ENCODE measurements at regions not wholly inside any gene's neighbourhood (a gene's known extent, or its start where the extent isn't known, plus 50 kb on each side); places are given as distances from the start of the nearest gene placed in this dataset.

DNA sequence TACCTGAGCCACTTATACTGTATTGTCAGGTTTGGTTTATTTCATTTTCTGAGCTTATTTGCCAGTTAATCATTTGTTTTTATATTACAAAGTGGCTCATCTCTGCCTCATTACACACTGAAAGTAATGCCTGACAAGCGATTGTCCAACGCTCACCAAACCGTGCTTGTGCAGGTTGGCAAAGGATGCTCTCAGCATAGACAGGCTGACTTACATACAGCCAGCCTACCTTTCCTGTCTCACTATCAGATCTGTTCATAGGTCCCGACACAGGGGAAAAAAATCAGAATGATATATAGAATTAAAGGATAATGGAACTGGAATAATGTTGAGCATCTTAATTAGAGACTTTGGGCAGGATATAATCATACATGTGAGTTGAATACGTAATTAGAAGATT lies 739.7 kb upstream of the RIOK2 start:
- no peaks in the 10 kb centered on the region for H3K4me1 ChIP-seq (ENCODE audit: insufficient read depth, low read length, severe bottlenecking)
- H3K36me3 ChIP-seq (ENCODE audit: insufficient read depth, low read length), result no peaks in the 10 kb centered on the region
- no peak overlapping the region for H3K4me2 ChIP-seq (ENCODE audit: low read length)
- H4K20me1 ChIP-seq (ENCODE audit: insufficient read depth, low read length), result no peaks in the 10 kb centered on the region
- H3F3A ChIP-seq (ENCODE audit: insufficient read depth, low read length), result no peaks in the 10 kb centered on the region
- no peak overlapping the region for H2AFZ ChIP-seq (ENCODE audit: low read length)
- H3K27ac ChIP-seq (ENCODE audit: low read depth, low read length, poor library complexity, severe bottlenecking), result no peak overlapping the region
- H3K4me3 ChIP-seq (ENCODE audit: low read depth, low read length, poor library complexity, severe bottlenecking), result no peak overlapping the region
- no peaks in the 10 kb centered on the region for H3K9me2 ChIP-seq (ENCODE audit: low read depth, low read length)
- no peaks in the 10 kb centered on the region for H3K27me3 ChIP-seq (ENCODE audit: insufficient read depth, low read length)
- no peak for TF ChIP-seq EZH2 (IDR thresholded peaks at IDR 0.05; ENCODE audit: borderline replicate concordance, low read length)
- TF ChIP-seq, protein P1, sequence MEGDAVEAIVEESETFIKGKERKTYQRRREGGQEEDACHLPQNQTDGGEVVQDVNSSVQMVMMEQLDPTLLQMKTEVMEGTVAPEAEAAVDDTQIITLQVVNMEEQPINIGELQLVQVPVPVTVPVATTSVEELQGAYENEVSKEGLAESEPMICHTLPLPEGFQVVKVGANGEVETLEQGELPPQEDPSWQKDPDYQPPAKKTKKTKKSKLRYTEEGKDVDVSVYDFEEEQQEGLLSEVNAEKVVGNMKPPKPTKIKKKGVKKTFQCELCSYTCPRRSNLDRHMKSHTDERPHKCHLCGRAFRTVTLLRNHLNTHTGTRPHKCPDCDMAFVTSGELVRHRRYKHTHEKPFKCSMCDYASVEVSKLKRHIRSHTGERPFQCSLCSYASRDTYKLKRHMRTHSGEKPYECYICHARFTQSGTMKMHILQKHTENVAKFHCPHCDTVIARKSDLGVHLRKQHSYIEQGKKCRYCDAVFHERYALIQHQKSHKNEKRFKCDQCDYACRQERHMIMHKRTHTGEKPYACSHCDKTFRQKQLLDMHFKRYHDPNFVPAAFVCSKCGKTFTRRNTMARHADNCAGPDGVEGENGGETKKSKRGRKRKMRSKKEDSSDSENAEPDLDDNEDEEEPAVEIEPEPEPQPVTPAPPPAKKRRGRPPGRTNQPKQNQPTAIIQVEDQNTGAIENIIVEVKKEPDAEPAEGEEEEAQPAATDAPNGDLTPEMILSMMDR (IDR thresholded peaks at IDR 0.05; ENCODE audit: low read length), result no peak
- H3K9me3 ChIP-seq (ENCODE audit: low read length), result no peaks in the 10 kb centered on the region
- no peak overlapping the region for H3K9ac ChIP-seq (ENCODE audit: low read length)
- no peaks in the 10 kb centered on the region for H3K79me2 ChIP-seq (ENCODE audit: insufficient read depth, low read length)

- TF ChIP-seq EZH2 (IDR thresholded peaks at IDR 0.05; ENCODE audit: borderline replicate concordance, low read length), result no peak
- TF ChIP-seq, protein P1 (IDR thresholded peaks at IDR 0.05; ENCODE audit: low read length), result no peak
- H3K4me3 ChIP-seq (ENCODE audit: low read depth, low read length, poor library complexity, severe bottlenecking), result no peak overlapping the region
- no peaks in the 10 kb centered on the region for H3K79me2 ChIP-seq (ENCODE audit: insufficient read depth, low read length)
- no peaks in the 10 kb centered on the region for H3K4me1 ChIP-seq (ENCODE audit: insufficient read depth, low read length, severe bottlenecking)
- H3K27ac ChIP-seq (ENCODE audit: low read depth, low read length, poor library complexity, severe bottlenecking), result no peak overlapping the region
- no peaks in the 10 kb centered on the region for H3K36me3 ChIP-seq (ENCODE audit: insufficient read depth, low read length)
- no peaks in the 10 kb centered on the region for H4K20me1 ChIP-seq (ENCODE audit: insufficient read depth, low read length)
- no peaks in the 10 kb centered on the region for H3K27me3 ChIP-seq (ENCODE audit: insufficient read depth, low read length)
- H3K9ac ChIP-seq (ENCODE audit: low read length), result no peak overlapping the region
- H3K9me3 ChIP-seq (ENCODE audit: low read length), result no peaks in the 10 kb centered on the region
- no peaks in the 10 kb centered on the region for H3K9me2 ChIP-seq (ENCODE audit: low read depth, low read length)
- no peak overlapping the region for H2AFZ ChIP-seq (ENCODE audit: low read length)
- H3K4me2 ChIP-seq (ENCODE audit: low read length), result no peak overlapping the region
- H3F3A ChIP-seq (ENCODE audit: insufficient read depth, low read length), result no peaks in the 10 kb centered on the region
Observed at GRCh38 chr5:97923496-97923895, 740.4 kb upstream of the RIOK2 start.

DNA sequence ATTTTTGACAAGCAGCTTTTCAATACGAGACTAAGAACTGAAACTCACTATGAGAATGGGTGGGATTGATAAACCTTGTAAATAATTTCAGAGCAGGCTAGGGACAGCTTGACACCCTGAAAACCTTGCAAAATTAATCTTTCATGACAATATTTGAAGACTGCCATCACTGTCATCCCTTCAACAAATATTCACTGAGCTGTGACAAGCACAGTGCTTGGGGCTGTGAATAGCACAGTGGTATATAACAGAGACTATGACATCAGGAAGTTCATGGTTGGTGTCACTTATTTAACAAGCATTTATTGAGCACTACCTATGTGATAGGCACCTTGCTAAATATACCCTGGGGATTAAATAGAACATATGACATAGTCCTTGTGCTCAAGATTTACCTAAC lies 741.0 kb upstream of the RIOK2 start:
- no peaks in the 10 kb centered on the region for H3K9me2 ChIP-seq (ENCODE audit: low read depth, low read length)
- H4K20me1 ChIP-seq (ENCODE audit: insufficient read depth, low read length), result no peaks in the 10 kb centered on the region
- H3K27ac ChIP-seq (ENCODE audit: low read depth, low read length, poor library complexity, severe bottlenecking), result no peak overlapping the region
- H2AFZ ChIP-seq (ENCODE audit: low read length), result no peak overlapping the region
- H3K36me3 ChIP-seq (ENCODE audit: insufficient read depth, low read length), result no peaks in the 10 kb centered on the region
- no peaks in the 10 kb centered on the region for H3K4me1 ChIP-seq (ENCODE audit: insufficient read depth, low read length, severe bottlenecking)
- H3K4me3 ChIP-seq (ENCODE audit: low read depth, low read length, poor library complexity, severe bottlenecking), result no peak overlapping the region
- no peak overlapping the region for H3K4me2 ChIP-seq (ENCODE audit: low read length)
- no peak for TF ChIP-seq EZH2 (IDR thresholded peaks at IDR 0.05; ENCODE audit: borderline replicate concordance, low read length)
- TF ChIP-seq, protein P1 (IDR thresholded peaks at IDR 0.05; ENCODE audit: low read length), result no peak
- H3K9me3 ChIP-seq (ENCODE audit: low read length), result no peaks in the 10 kb centered on the region
- no peaks in the 10 kb centered on the region for H3F3A ChIP-seq (ENCODE audit: insufficient read depth, low read length)
- H3K9ac ChIP-seq (ENCODE audit: low read length), result no peak overlapping the region
- no peaks in the 10 kb centered on the region for H3K27me3 ChIP-seq (ENCODE audit: insufficient read depth, low read length)
- H3K79me2 ChIP-seq (ENCODE audit: insufficient read depth, low read length), result no peaks in the 10 kb centered on the region

All from OCI-LY1 (cell line).